ENCODE measurements at regions not wholly inside any gene's neighbourhood (a gene's known extent, or its start where the extent isn't known, plus 50 kb on each side); places are given as distances from the start of the nearest gene placed in this dataset.
"Not testable (repeated sequence)": the region's sequence is repeated elsewhere in the genome, so short reads cannot be mapped to it uniquely, and the experiment has no call there.

DNA sequence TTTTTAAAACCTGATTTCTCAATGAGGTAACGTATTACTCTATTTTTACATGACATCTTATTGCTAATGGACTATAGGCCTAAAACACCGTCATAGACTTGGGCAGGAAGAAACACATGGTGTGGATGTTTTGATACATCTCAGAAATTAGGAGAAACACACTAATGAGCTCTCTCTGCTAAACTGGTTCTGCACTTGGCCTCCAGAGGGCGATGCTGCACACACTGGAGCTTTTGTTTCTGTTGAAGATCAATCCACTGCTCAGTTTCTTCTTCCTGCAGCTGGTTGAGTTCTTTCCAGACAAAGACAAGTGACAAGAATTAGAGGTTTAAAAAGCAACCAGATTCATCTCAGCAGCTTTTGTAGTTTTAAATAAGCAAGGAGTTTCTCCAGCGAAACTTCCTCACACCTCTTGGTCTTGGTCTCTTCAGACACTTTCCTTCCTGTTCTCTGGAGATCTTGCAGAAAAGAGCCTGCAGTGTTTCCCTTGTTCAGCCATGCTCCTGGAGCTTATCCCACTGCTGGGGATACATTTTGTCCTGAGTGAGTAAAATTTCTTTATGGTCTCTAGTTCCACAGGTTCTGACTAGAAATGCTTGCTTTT, 178.5 kb upstream of the OR4E1 start:
- TF ChIP-seq, protein P1, sequence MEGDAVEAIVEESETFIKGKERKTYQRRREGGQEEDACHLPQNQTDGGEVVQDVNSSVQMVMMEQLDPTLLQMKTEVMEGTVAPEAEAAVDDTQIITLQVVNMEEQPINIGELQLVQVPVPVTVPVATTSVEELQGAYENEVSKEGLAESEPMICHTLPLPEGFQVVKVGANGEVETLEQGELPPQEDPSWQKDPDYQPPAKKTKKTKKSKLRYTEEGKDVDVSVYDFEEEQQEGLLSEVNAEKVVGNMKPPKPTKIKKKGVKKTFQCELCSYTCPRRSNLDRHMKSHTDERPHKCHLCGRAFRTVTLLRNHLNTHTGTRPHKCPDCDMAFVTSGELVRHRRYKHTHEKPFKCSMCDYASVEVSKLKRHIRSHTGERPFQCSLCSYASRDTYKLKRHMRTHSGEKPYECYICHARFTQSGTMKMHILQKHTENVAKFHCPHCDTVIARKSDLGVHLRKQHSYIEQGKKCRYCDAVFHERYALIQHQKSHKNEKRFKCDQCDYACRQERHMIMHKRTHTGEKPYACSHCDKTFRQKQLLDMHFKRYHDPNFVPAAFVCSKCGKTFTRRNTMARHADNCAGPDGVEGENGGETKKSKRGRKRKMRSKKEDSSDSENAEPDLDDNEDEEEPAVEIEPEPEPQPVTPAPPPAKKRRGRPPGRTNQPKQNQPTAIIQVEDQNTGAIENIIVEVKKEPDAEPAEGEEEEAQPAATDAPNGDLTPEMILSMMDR (conservative IDR thresholded peaks at IDR 0.05; ENCODE audit: control insufficient read depth, insufficient read depth, low read depth, low read length): peak; percentile 75
- peak; percentile 37 for DNase-seq (ENCODE audit: low read depth)
- no peak overlapping the region for H3K4me3 ChIP-seq (ENCODE audit: control insufficient read depth, low read depth, low read length)

DNA sequence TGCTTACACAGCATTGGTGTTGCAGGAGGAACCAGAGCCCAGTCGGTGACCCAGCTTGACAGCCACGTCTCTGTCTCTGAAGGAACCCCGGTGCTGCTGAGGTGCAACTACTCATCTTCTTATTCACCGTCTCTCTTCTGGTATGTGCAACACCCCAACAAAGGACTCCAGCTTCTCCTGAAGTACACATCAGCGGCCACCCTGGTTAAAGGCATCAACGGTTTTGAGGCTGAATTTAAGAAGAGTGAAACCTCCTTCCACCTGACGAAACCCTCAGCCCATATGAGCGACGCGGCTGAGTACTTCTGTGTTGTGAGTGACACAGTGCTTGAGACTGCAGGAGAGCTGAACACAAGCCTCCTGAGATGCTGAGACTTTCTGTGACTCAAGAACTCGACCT, 173.3 kb upstream of the OR4E1 start:
- DNase-seq (ENCODE audit: low read depth); H3K4me3 ChIP-seq (ENCODE audit: control insufficient read depth, low read depth, low read length): not testable (repeated sequence)

GRCh38 chr14:21846227-21846885, 172.7 kb upstream of the OR4E1 start:
- H3K4me3 ChIP-seq (ENCODE audit: control insufficient read depth, low read depth, low read length): no peak overlapping the region
- peak; percentile 7 for DNase-seq (ENCODE audit: low read depth)
- TF ChIP-seq, protein P1 (conservative IDR thresholded peaks at IDR 0.05; ENCODE audit: control insufficient read depth, insufficient read depth, low read depth, low read length): peak; percentile 52

- H3K4me3 ChIP-seq (ENCODE audit: control insufficient read depth, low read depth, low read length): no peak overlapping the region
- TF ChIP-seq, protein P1 (conservative IDR thresholded peaks at IDR 0.05; ENCODE audit: control insufficient read depth, insufficient read depth, low read depth, low read length): no peak
- DNase-seq (ENCODE audit: low read depth): no peak
Measured at GRCh38 chr14:21840765-21841164, 167.1 kb upstream of the OR4E1 start.

- no peak for DNase-seq (ENCODE audit: low read depth)
- TF ChIP-seq, protein P1 (conservative IDR thresholded peaks at IDR 0.05; ENCODE audit: control insufficient read depth, insufficient read depth, low read depth, low read length): no peak
- H3K4me3 ChIP-seq (ENCODE audit: control insufficient read depth, low read depth, low read length): no peak overlapping the region
Measured at GRCh38 chr14:21833836-21834235, 160.2 kb upstream of the OR4E1 start.

GRCh38 chr14:21825845-21826244, 152.2 kb upstream of the OR4E1 start:
- TF ChIP-seq, protein P1 (conservative IDR thresholded peaks at IDR 0.05; ENCODE audit: control insufficient read depth, insufficient read depth, low read depth, low read length): no peak
- no peak for DNase-seq (ENCODE audit: low read depth)
- H3K4me3 ChIP-seq (ENCODE audit: control insufficient read depth, low read depth, low read length): no peak overlapping the region

GRCh38 chr14:21825149-21825743, 151.6 kb upstream of the OR4E1 start:
- no peak overlapping the region for H3K4me3 ChIP-seq (ENCODE audit: control insufficient read depth, low read depth, low read length)
- TF ChIP-seq, protein P1 (conservative IDR thresholded peaks at IDR 0.05; ENCODE audit: control insufficient read depth, insufficient read depth, low read depth, low read length): peak; percentile 30
- peak; percentile 11 for DNase-seq (ENCODE audit: low read depth)
